ENCODE measurements at regions not wholly inside any gene's neighbourhood (a gene's known extent, or its start where the extent isn't known, plus 50 kb on each side); places are given as distances from the start of the nearest gene placed in this dataset.
"Not testable (repeated sequence)": the region's sequence is repeated elsewhere in the genome, so short reads cannot be mapped to it uniquely, and the experiment has no call there.

GRCh38 chrX:147522981-147523380 lies 388.7 kb upstream of the FMR1 start:
- no peak overlapping the region for H3K56ac ChIP-seq (ENCODE audit: low read length)
- H3K9ac ChIP-seq (ENCODE audit: low read length), result no peak overlapping the region
- no peak overlapping the region for H3K18ac ChIP-seq (ENCODE audit: low read length)
- H3K23ac ChIP-seq (ENCODE audit: low read length), result no peak overlapping the region
- no peak overlapping the region for H2BK15ac ChIP-seq (replicated peaks; ENCODE audit: low read depth)
- no peaks in the 10 kb centered on the region for H3K27me3 ChIP-seq (ENCODE audit: insufficient read depth, low read length, poor library complexity)
- H3K4me1 ChIP-seq (ENCODE audit: control insufficient read depth, low read depth, low read length), result no peaks in the 10 kb centered on the region
- H4K5ac ChIP-seq (ENCODE audit: low read length), result no peak overlapping the region
- no peaks in the 10 kb centered on the region for H3K79me1 ChIP-seq (ENCODE audit: low read length)
- no peaks in the 10 kb centered on the region for H3K79me2 ChIP-seq (ENCODE audit: control insufficient read depth, insufficient read depth, low read length)
- no peak overlapping the region for H2AK5ac ChIP-seq (ENCODE audit: low read length)
- WGBS (ENCODE audit: extremely low coverage, insufficient coverage, low lambda C conversion rate), result no CpG with 5 or more reads among the region's 2 CpGs
- no peak overlapping the region for H3K4ac ChIP-seq (ENCODE audit: low read depth, low read length)
- no peak overlapping the region for H3K27ac ChIP-seq (ENCODE audit: low read depth, low read length)
- no peak for DNase-seq
- H3K4me3 ChIP-seq (ENCODE audit: low read length), result no peak overlapping the region
- H3K36me3 ChIP-seq (ENCODE audit: control insufficient read depth, insufficient read depth, low read length), result no peaks in the 10 kb centered on the region
- no peak overlapping the region for H3K4me2 ChIP-seq (ENCODE audit: low read length)
- H2BK5ac ChIP-seq (ENCODE audit: low read length), result no peak overlapping the region
- H2BK120ac ChIP-seq (ENCODE audit: low read depth, low read length), result no peak overlapping the region
- no peak overlapping the region for H4K8ac ChIP-seq (ENCODE audit: low read depth, low read length)

GRCh38 chrX:147533426-147533825 lies 378.3 kb upstream of the FMR1 start:
- no peak overlapping the region for H2AK5ac ChIP-seq (ENCODE audit: low read length)
- H3K36me3 ChIP-seq (ENCODE audit: control insufficient read depth, insufficient read depth, low read length), result no peaks in the 10 kb centered on the region
- no peak overlapping the region for H3K9ac ChIP-seq (ENCODE audit: low read length)
- H3K4me1 ChIP-seq (ENCODE audit: control insufficient read depth, low read depth, low read length), result no peaks in the 10 kb centered on the region
- no CpG with 5 or more reads among the region's 3 CpGs for WGBS (ENCODE audit: extremely low coverage, insufficient coverage, low lambda C conversion rate)
- H2BK120ac ChIP-seq (ENCODE audit: low read depth, low read length), result no peak overlapping the region
- H4K8ac ChIP-seq (ENCODE audit: low read depth, low read length), result no peak overlapping the region
- no peak overlapping the region for H2BK5ac ChIP-seq (ENCODE audit: low read length)
- H3K79me1 ChIP-seq (ENCODE audit: low read length), result no peaks in the 10 kb centered on the region
- DNase-seq, result no peak
- H3K27ac ChIP-seq (ENCODE audit: low read depth, low read length), result no peak overlapping the region
- no peak overlapping the region for H3K4me2 ChIP-seq (ENCODE audit: low read length)
- H3K56ac ChIP-seq (ENCODE audit: low read length), result no peak overlapping the region
- H3K27me3 ChIP-seq (ENCODE audit: insufficient read depth, low read length, poor library complexity), result no peaks in the 10 kb centered on the region
- H3K18ac ChIP-seq (ENCODE audit: low read length), result no peak overlapping the region
- no peak overlapping the region for H3K4ac ChIP-seq (ENCODE audit: low read depth, low read length)
- no peak overlapping the region for H2BK15ac ChIP-seq (replicated peaks; ENCODE audit: low read depth)
- no peak overlapping the region for H3K23ac ChIP-seq (ENCODE audit: low read length)
- H3K4me3 ChIP-seq (ENCODE audit: low read length), result no peak overlapping the region
- no peaks in the 10 kb centered on the region for H3K79me2 ChIP-seq (ENCODE audit: control insufficient read depth, insufficient read depth, low read length)
- H4K5ac ChIP-seq (ENCODE audit: low read length), result no peak overlapping the region

- Histone ChIP-seq H3K27me3 (ENCODE audit: insufficient read depth, low read length, poor library complexity) (no peaks in the 10 kb centered on the region), H3K4ac (ENCODE audit: low read depth, low read length) (no peak overlapping the region), H2AK5ac (ENCODE audit: low read length) (no peak overlapping the region), H2BK5ac (ENCODE audit: low read length) (no peak overlapping the region), H2BK15ac (replicated peaks; ENCODE audit: low read depth) (no peak overlapping the region), H3K4me3 (ENCODE audit: low read length) (no peak overlapping the region), H3K79me2 (ENCODE audit: control insufficient read depth, insufficient read depth, low read length) (no peaks in the 10 kb centered on the region), H3K18ac (ENCODE audit: low read length) (no peak overlapping the region), H3K9ac (ENCODE audit: low read length) (no peak overlapping the region), H3K36me3 (ENCODE audit: control insufficient read depth, insufficient read depth, low read length) (no peaks in the 10 kb centered on the region), H4K8ac (ENCODE audit: low read depth, low read length) (no peak overlapping the region), H3K27ac (ENCODE audit: low read depth, low read length) (no peak overlapping the region), H4K5ac (ENCODE audit: low read length) (no peak overlapping the region), H3K4me2 (ENCODE audit: low read length) (no peak overlapping the region), H3K4me1 (ENCODE audit: control insufficient read depth, low read depth, low read length) (no peaks in the 10 kb centered on the region), H3K79me1 (ENCODE audit: low read length) (no peaks in the 10 kb centered on the region), H3K56ac (ENCODE audit: low read length) (no peak overlapping the region), H2BK120ac (ENCODE audit: low read depth, low read length) (no peak overlapping the region), H3K23ac (ENCODE audit: low read length) (no peak overlapping the region)
- no CpG with 5 or more reads among the region's 4 CpGs for WGBS (ENCODE audit: extremely low coverage, insufficient coverage, low lambda C conversion rate)
- DNase-seq, result no peak
These were observed 374.5 kb upstream of the FMR1 start for GRCh38 chrX:147537172-147537571.

- not testable (repeated sequence) for H3K23ac ChIP-seq (ENCODE audit: low read length); H3K4me3 ChIP-seq (ENCODE audit: low read length); DNase-seq; H2BK120ac ChIP-seq (ENCODE audit: low read depth, low read length); H3K56ac ChIP-seq (ENCODE audit: low read length); H3K27ac ChIP-seq (ENCODE audit: low read depth, low read length); H3K18ac ChIP-seq (ENCODE audit: low read length); H4K5ac ChIP-seq (ENCODE audit: low read length); H3K36me3 ChIP-seq (ENCODE audit: control insufficient read depth, insufficient read depth, low read length); H3K4me1 ChIP-seq (ENCODE audit: control insufficient read depth, low read depth, low read length); H3K9ac ChIP-seq (ENCODE audit: low read length); H3K4me2 ChIP-seq (ENCODE audit: low read length); H4K8ac ChIP-seq (ENCODE audit: low read depth, low read length); H2AK5ac ChIP-seq (ENCODE audit: low read length); H3K79me1 ChIP-seq (ENCODE audit: low read length); H2BK15ac ChIP-seq (replicated peaks; ENCODE audit: low read depth); H3K79me2 ChIP-seq (ENCODE audit: control insufficient read depth, insufficient read depth, low read length); H3K4ac ChIP-seq (ENCODE audit: low read depth, low read length); H3K27me3 ChIP-seq (ENCODE audit: insufficient read depth, low read length, poor library complexity); H2BK5ac ChIP-seq (ENCODE audit: low read length)
- no CpG with 5 or more reads among the region's 5 CpGs for WGBS (ENCODE audit: extremely low coverage, insufficient coverage, low lambda C conversion rate)
These were observed 363.7 kb upstream of the FMR1 start for GRCh38 chrX:147548023-147548422.

- no CpG with 5 or more reads among the region's 3 CpGs for WGBS (ENCODE audit: extremely low coverage, insufficient coverage, low lambda C conversion rate)
- no peaks in the 10 kb centered on the region for H3K36me3 ChIP-seq (ENCODE audit: control insufficient read depth, insufficient read depth, low read length)
These were observed 361.5 kb upstream of the FMR1 start for GRCh38 chrX:147550217-147550616.

GRCh38 chrX:147559191-147559590 lies 352.5 kb upstream of the FMR1 start:
- no peaks in the 10 kb centered on the region for H3K79me2 ChIP-seq (ENCODE audit: control insufficient read depth, insufficient read depth, low read length)
- H4K5ac ChIP-seq (ENCODE audit: low read length), result no peak overlapping the region
- no peaks in the 10 kb centered on the region for H3K27me3 ChIP-seq (ENCODE audit: insufficient read depth, low read length, poor library complexity)
- no CpG with 5 or more reads among the region's 1 CpG for WGBS (ENCODE audit: extremely low coverage, insufficient coverage, low lambda C conversion rate)
- no peaks in the 10 kb centered on the region for H3K4me1 ChIP-seq (ENCODE audit: control insufficient read depth, low read depth, low read length)
- no peak overlapping the region for H2BK15ac ChIP-seq (replicated peaks; ENCODE audit: low read depth)
- H2AK5ac ChIP-seq (ENCODE audit: low read length), result no peak overlapping the region
- H2BK120ac ChIP-seq (ENCODE audit: low read depth, low read length), result no peak overlapping the region
- H3K56ac ChIP-seq (ENCODE audit: low read length), result no peak overlapping the region
- H4K8ac ChIP-seq (ENCODE audit: low read depth, low read length), result no peak overlapping the region
- no peak overlapping the region for H3K4me2 ChIP-seq (ENCODE audit: low read length)
- no peaks in the 10 kb centered on the region for H3K79me1 ChIP-seq (ENCODE audit: low read length)
- no peaks in the 10 kb centered on the region for H3K36me3 ChIP-seq (ENCODE audit: control insufficient read depth, insufficient read depth, low read length)
- H2BK5ac ChIP-seq (ENCODE audit: low read length), result no peak overlapping the region
- no peak overlapping the region for H3K23ac ChIP-seq (ENCODE audit: low read length)
- no peak overlapping the region for H3K18ac ChIP-seq (ENCODE audit: low read length)
- no peak overlapping the region for H3K4me3 ChIP-seq (ENCODE audit: low read length)
- no peak overlapping the region for H3K9ac ChIP-seq (ENCODE audit: low read length)
- DNase-seq, result no peak
- H3K27ac ChIP-seq (ENCODE audit: low read depth, low read length), result no peak overlapping the region
- H3K4ac ChIP-seq (ENCODE audit: low read depth, low read length), result no peak overlapping the region

More at GRCh38 chrX:147550217-147550616, 361.5 kb upstream of the FMR1 start:
- no peak overlapping the region for H3K18ac ChIP-seq (ENCODE audit: low read length)
- no peaks in the 10 kb centered on the region for H3K27me3 ChIP-seq (ENCODE audit: insufficient read depth, low read length, poor library complexity)
- no peak overlapping the region for H2BK15ac ChIP-seq (replicated peaks; ENCODE audit: low read depth)
- H4K8ac ChIP-seq (ENCODE audit: low read depth, low read length), result no peak overlapping the region
- H2AK5ac ChIP-seq (ENCODE audit: low read length), result no peak overlapping the region
- no peak overlapping the region for H3K4ac ChIP-seq (ENCODE audit: low read depth, low read length)
- H3K9ac ChIP-seq (ENCODE audit: low read length), result no peak overlapping the region
- H3K4me3 ChIP-seq (ENCODE audit: low read length), result no peak overlapping the region
- DNase-seq, result peak; percentile 45
- no peaks in the 10 kb centered on the region for H3K79me1 ChIP-seq (ENCODE audit: low read length)
- H3K27ac ChIP-seq (ENCODE audit: low read depth, low read length), result no peak overlapping the region
- no peaks in the 10 kb centered on the region for H3K4me1 ChIP-seq (ENCODE audit: control insufficient read depth, low read depth, low read length)
- no peaks in the 10 kb centered on the region for H3K79me2 ChIP-seq (ENCODE audit: control insufficient read depth, insufficient read depth, low read length)
- no peak overlapping the region for H3K4me2 ChIP-seq (ENCODE audit: low read length)
- no peak overlapping the region for H2BK5ac ChIP-seq (ENCODE audit: low read length)
- H3K56ac ChIP-seq (ENCODE audit: low read length), result no peak overlapping the region
- no peak overlapping the region for H3K23ac ChIP-seq (ENCODE audit: low read length)
- no peak overlapping the region for H2BK120ac ChIP-seq (ENCODE audit: low read depth, low read length)
- H4K5ac ChIP-seq (ENCODE audit: low read length), result no peak overlapping the region

All from mesendoderm (in vitro differentiated cells).